Peyer's patch (tissue), 4 donors: ENCODE measurements at regions not wholly inside any gene's neighbourhood (a gene's known extent, or its start where the extent isn't known, plus 50 kb on each side); places are given as distances from the start of the nearest gene placed in this dataset.

ENCODE experiments used
- CTCF ChIP-seq, 6 experiments: fragments of 450-650 bp in 4 of 6; fragments of 200-600 bp in 2 of 6; sonication (generic) in 1 of 6; IDR thresholded peaks; one replicate each; pipeline ENCODE4 v1.5.1; 2017 to 2019; ENCODE audit warnings: antibody characterized with exemption in 6 of 6, mild to moderate bottlenecking in 3 of 6, moderate library complexity in 1 of 6
- POLR2A ChIP-seq, 2 donors: fragments of 450-650 bp; IDR thresholded peaks; one replicate each; pipeline ENCODE4 v1.5.1; 2017; ENCODE audit warnings: antibody characterized with exemption in 2 of 2, mild to moderate bottlenecking in 2 of 2, moderate library complexity in 2 of 2

- no peak for TF ChIP-seq POLR2A (IDR thresholded peaks at IDR 0.05)
- no peak for TF ChIP-seq CTCF (IDR thresholded peaks at IDR 0.05)
These were observed 965.6 kb downstream of the XPNPEP1 start for GRCh38 chr10:108957681-108958080.
